ENCODE measurements at regions not wholly inside any gene's neighbourhood (a gene's known extent, or its start where the extent isn't known, plus 50 kb on each side); places are given as distances from the start of the nearest gene placed in this dataset.

DNA sequence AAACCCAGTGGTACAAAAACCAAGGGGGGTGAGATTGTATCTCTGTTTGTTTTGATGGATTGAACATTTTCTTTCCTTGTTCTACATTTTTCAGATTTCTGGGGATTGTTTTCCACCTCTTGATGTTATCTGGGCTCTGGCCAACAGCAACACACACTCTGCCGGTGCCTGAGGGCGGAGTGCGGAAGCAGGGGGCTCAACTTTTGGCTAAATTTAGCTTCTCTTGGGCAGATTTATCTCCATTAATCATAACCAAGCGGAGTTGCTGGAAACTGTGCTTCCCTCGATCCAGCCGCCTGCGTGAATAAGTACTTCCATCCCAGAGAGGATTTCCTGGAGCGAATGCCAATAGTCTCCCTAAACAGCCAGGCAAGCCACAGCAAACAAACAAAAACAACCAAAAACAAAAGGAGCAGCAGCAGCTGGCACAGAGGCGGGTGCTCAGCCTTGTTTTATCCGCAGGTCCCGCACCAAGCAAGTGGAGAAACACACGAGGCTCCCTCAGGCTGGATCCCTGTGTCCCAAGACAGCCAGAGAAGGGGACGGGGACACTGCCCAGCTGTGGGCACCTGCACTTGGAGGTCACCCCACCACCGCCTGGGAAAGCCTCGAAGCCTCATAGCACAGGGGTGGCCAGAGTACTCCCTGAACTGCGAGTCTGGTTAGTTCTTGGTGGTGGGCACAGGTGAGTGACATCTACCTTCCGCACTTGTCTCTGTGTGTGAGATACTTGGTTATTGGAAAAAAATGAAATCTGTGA lies 143.4 kb downstream of the NDUFA10 start:
- TF ChIP-seq, protein P1, sequence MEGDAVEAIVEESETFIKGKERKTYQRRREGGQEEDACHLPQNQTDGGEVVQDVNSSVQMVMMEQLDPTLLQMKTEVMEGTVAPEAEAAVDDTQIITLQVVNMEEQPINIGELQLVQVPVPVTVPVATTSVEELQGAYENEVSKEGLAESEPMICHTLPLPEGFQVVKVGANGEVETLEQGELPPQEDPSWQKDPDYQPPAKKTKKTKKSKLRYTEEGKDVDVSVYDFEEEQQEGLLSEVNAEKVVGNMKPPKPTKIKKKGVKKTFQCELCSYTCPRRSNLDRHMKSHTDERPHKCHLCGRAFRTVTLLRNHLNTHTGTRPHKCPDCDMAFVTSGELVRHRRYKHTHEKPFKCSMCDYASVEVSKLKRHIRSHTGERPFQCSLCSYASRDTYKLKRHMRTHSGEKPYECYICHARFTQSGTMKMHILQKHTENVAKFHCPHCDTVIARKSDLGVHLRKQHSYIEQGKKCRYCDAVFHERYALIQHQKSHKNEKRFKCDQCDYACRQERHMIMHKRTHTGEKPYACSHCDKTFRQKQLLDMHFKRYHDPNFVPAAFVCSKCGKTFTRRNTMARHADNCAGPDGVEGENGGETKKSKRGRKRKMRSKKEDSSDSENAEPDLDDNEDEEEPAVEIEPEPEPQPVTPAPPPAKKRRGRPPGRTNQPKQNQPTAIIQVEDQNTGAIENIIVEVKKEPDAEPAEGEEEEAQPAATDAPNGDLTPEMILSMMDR (IDR thresholded peaks at IDR 0.05; ENCODE audit: poor library complexity, severe bottlenecking) = no peak

DNA sequence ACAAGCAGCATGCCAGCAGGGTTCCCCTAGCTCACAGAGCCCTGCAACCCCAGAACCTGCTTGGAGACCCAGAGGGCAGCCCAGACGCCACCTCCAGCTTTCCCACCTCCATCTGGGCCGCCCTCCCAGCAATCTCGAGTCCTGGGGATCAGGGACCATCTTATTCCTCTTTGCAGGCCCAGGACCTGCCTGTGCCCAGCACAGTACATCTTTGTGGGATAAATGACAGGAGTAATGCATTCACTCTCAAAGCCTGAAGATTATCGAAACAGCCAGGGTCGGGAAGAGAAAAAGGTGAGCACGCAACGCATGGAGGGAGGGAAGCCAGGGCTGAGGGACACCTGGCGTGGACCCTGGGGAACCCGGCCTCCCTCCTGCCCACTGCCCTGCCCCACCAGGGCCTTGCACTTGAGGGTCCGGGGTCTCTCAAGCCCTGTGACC lies 144.1 kb downstream of the NDUFA10 start:
- no peak overlapping the region for H3K4me3 ChIP-seq (ENCODE audit: severe bottlenecking)
- H3K9me3 ChIP-seq (ENCODE audit: severe bottlenecking) = peaks cover 5% of the 10 kb centered on the region
- no peaks in the 10 kb centered on the region for H3K4me1 ChIP-seq (ENCODE audit: insufficient read depth, poor library complexity, severe bottlenecking)
- ATAC-seq (ENCODE audit: low read depth) = no peak
- no peak for DNase-seq (ENCODE audit: low spot score)
- no peaks in the 10 kb centered on the region for H3K36me3 ChIP-seq (ENCODE audit: low read depth)
- H3K27ac ChIP-seq (ENCODE audit: poor library complexity, severe bottlenecking) = no peak overlapping the region
- TF ChIP-seq, protein P1 (IDR thresholded peaks at IDR 0.05; ENCODE audit: poor library complexity, severe bottlenecking) = no peak
- peaks cover 21% of the 10 kb centered on the region for H3K27me3 ChIP-seq (ENCODE audit: insufficient read depth, poor library complexity, severe bottlenecking)

More for the DNA sequence above, 143.4 kb downstream of the NDUFA10 start:
- Histone ChIP-seq H3K36me3 (ENCODE audit: low read depth) (no peaks in the 10 kb centered on the region), H3K4me3 (ENCODE audit: severe bottlenecking) (no peak overlapping the region), H3K9me3 (ENCODE audit: severe bottlenecking) (peaks cover 5% of the 10 kb centered on the region), H3K27ac (ENCODE audit: poor library complexity, severe bottlenecking) (no peak overlapping the region), H3K4me1 (ENCODE audit: insufficient read depth, poor library complexity, severe bottlenecking) (no peaks in the 10 kb centered on the region), H3K27me3 (ENCODE audit: insufficient read depth, poor library complexity, severe bottlenecking) (peaks cover 15% of the 10 kb centered on the region)
- 0 out of 3 replicates have a peak, but pooled peaks have one; percentile 17 for ATAC-seq (ENCODE audit: low read depth)
- DNase-seq (ENCODE audit: low spot score) = no peak

DNA sequence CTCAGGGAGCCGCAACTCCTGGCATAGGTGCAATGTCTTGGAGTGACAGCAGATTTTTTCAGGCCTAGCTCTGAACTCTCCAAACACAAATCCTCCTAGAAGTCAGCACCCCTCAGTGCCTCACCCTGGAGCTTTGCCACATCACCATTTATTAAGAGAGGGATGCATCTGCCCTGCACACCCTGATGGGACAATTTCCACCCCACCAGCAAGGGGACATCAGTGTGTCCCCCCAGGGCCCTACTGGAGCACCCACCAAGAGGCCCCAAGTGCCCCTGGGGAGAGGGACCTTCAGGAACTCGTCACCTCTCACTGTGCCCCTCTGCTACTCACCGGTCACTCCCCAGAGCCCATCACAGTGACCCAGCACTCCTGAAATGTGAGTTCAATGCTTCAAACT lies 144.7 kb downstream of the NDUFA10 start:
- no peak for DNase-seq (ENCODE audit: low spot score)
- no peak for ATAC-seq (ENCODE audit: low read depth)

DNA sequence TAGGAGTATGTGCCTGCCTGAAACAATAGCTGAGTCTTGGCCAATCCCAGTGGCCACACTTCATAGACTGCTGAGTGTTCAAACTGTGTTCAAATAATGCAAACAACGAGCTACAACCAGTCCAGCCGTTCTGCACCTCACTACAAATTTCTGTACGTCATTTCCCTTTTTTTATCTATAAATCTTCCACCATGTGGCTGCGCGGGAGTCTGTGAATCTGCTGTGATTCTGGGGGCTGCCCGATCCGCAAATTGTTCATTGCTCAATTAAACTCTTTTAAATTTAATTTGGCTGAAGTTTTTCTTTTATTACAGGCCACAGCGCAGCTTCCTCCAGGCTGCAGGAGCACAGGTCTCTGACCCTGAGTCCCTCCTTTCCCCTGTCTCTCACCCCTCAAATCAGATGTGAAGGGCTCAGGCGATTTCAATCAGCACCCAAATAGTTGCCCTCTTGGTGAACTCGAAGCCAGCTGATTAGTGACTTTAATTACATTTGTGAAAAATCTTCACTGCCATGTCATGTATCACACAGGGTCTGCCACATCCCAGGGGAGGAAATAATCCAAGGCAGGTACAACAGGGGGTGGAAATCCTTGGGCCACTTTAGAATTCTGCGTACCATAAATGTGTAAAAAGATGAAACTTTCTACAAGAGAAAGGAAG lies 145.6 kb downstream of the NDUFA10 start:
- no peaks in the 10 kb centered on the region for H3K4me1 ChIP-seq (ENCODE audit: insufficient read depth, poor library complexity, severe bottlenecking)
- no peak overlapping the region for H3K4me3 ChIP-seq (ENCODE audit: severe bottlenecking)
- no peak overlapping the region for H3K27ac ChIP-seq (ENCODE audit: poor library complexity, severe bottlenecking)
- no peak for DNase-seq (ENCODE audit: low spot score)
- H3K36me3 ChIP-seq (ENCODE audit: low read depth) = no peaks in the 10 kb centered on the region
- TF ChIP-seq, protein P1 (IDR thresholded peaks at IDR 0.05; ENCODE audit: poor library complexity, severe bottlenecking) = no peak
- H3K9me3 ChIP-seq (ENCODE audit: severe bottlenecking) = peaks cover under 1% of the 10 kb centered on the region
- no peak for ATAC-seq (ENCODE audit: low read depth)
- H3K27me3 ChIP-seq (ENCODE audit: insufficient read depth, poor library complexity, severe bottlenecking) = peaks cover 21% of the 10 kb centered on the region

More for the DNA sequence above, 144.7 kb downstream of the NDUFA10 start:
- peaks cover 5% of the 10 kb centered on the region for H3K9me3 ChIP-seq (ENCODE audit: severe bottlenecking)
- H3K4me1 ChIP-seq (ENCODE audit: insufficient read depth, poor library complexity, severe bottlenecking) = no peaks in the 10 kb centered on the region
- peaks cover 21% of the 10 kb centered on the region for H3K27me3 ChIP-seq (ENCODE audit: insufficient read depth, poor library complexity, severe bottlenecking)
- no peaks in the 10 kb centered on the region for H3K36me3 ChIP-seq (ENCODE audit: low read depth)
- no peak overlapping the region for H3K27ac ChIP-seq (ENCODE audit: poor library complexity, severe bottlenecking)
- TF ChIP-seq, protein P1 (IDR thresholded peaks at IDR 0.05; ENCODE audit: poor library complexity, severe bottlenecking) = no peak
- no peak overlapping the region for H3K4me3 ChIP-seq (ENCODE audit: severe bottlenecking)
